HG03280 (cell line): ENCODE measurements at regions not wholly inside any gene's neighbourhood (a gene's known extent, or its start where the extent isn't known, plus 50 kb on each side); places are given as distances from the start of the nearest gene placed in this dataset.
"Not testable (repeated sequence)": the region's sequence is repeated elsewhere in the genome, so short reads cannot be mapped to it uniquely, and the experiment has no call there.

ENCODE experiments used
- ATAC-seq: cut with Tn5 transposase; IDR thresholded peaks from one replicate; pipeline ENCODE4 v1.9.1; 2021; ENCODE audit warnings: mild to moderate bottlenecking, moderate library complexity; ENCODE audit not compliant: unreplicated experiment

- not testable (repeated sequence) for ATAC-seq
Observed at GRCh38 chr9:65566018-65566417, 109.7 kb upstream of the ZNG1E start.

- not testable (repeated sequence) for ATAC-seq
Observed at GRCh38 chr9:65519018-65519417, 156.7 kb upstream of the ZNG1E start.

GRCh38 chr9:65514465-65514864, 161.3 kb upstream of the ZNG1E start:
- not testable (repeated sequence) for ATAC-seq

GRCh38 chr9:65507897-65508296, 167.8 kb upstream of the ZNG1E start:
- not testable (repeated sequence) for ATAC-seq

GRCh38 chr9:65504686-65505085, 171.0 kb upstream of the ZNG1E start:
- ATAC-seq = not testable (repeated sequence)

- not testable (repeated sequence) for ATAC-seq
Observed at GRCh38 chr9:65503696-65504095, 172.0 kb upstream of the ZNG1E start.

- not testable (repeated sequence) for ATAC-seq
Observed at GRCh38 chr9:65482890-65483289, 192.8 kb upstream of the ZNG1E start.

GRCh38 chr9:65481291-65481690, 194.4 kb upstream of the ZNG1E start:
- not testable (repeated sequence) for ATAC-seq

- not testable (repeated sequence) for ATAC-seq
Observed at GRCh38 chr9:65474891-65475290, 189.9 kb upstream of the FOXD4L5 start.

- not testable (repeated sequence) for ATAC-seq
Observed at GRCh38 chr9:65473059-65473822, 188.2 kb upstream of the FOXD4L5 start.

GRCh38 chr9:65471106-65471505, 186.1 kb upstream of the FOXD4L5 start:
- not testable (repeated sequence) for ATAC-seq

GRCh38 chr9:65466911-65467734, 182.1 kb upstream of the FOXD4L5 start:
- not testable (repeated sequence) for ATAC-seq

GRCh38 chr9:65465246-65465895, 180.4 kb upstream of the FOXD4L5 start:
- not testable (repeated sequence) for ATAC-seq

GRCh38 chr9:65462476-65462875, 177.5 kb upstream of the FOXD4L5 start:
- not testable (repeated sequence) for ATAC-seq

- no peak for ATAC-seq
Observed at GRCh38 chr9:65459756-65460320, 174.8 kb upstream of the FOXD4L5 start.

- ATAC-seq = no peak
Observed at GRCh38 chr9:65458992-65459391, 174.0 kb upstream of the FOXD4L5 start.

- no peak for ATAC-seq
Observed at GRCh38 chr9:65458465-65458864, 173.5 kb upstream of the FOXD4L5 start.

- not testable (repeated sequence) for ATAC-seq
Observed at GRCh38 chr9:65456991-65457390, 172.0 kb upstream of the FOXD4L5 start.

- ATAC-seq = not testable (repeated sequence)
Observed at GRCh38 chr9:65455751-65456647, 171.0 kb upstream of the FOXD4L5 start.

- ATAC-seq = not testable (repeated sequence)
Observed at GRCh38 chr9:65455136-65455535, 170.1 kb upstream of the FOXD4L5 start.
